ENCODE measurements at regions not wholly inside any gene's neighbourhood (a gene's known extent, or its start where the extent isn't known, plus 50 kb on each side); places are given as distances from the start of the nearest gene placed in this dataset.

- CTCF ChIA-PET: interaction anchor here (0.7 to 1.7 kb wide), 8 partner anchors 9 to 51 kb away, joined by 3 to 6 read pairs (median 4); no protein-coding TSS in a partner anchor
- TF ChIP-seq CTCF (IDR thresholded peaks at IDR 0.05; ENCODE audit: control extremely low read depth, extremely low read depth, low read depth, missing control alignments): no peak
- POLR2A ChIA-PET: no interaction called here
- DNase-seq (ENCODE audit: extremely low spot score): no peak
These were observed 84.7 kb upstream of the PHACTR3 start for GRCh38 chr20:59519707-59520014.

- TF ChIP-seq CTCF (IDR thresholded peaks at IDR 0.05; ENCODE audit: control extremely low read depth, extremely low read depth, low read depth, missing control alignments): no peak
- CTCF ChIA-PET: interaction anchor here (0.9 kb wide), 1 partner anchor 16 kb away, joined by 3 read pairs; no protein-coding TSS in a partner anchor
- DNase-seq (ENCODE audit: extremely low spot score): no peak
- POLR2A ChIA-PET: no interaction called here
These were observed 83.5 kb upstream of the PHACTR3 start for GRCh38 chr20:59520814-59521213.

- CTCF ChIA-PET: interaction anchor here (1.1 kb wide), 2 partner anchors 20 to 30 kb away, joined by 3 read pairs; no protein-coding TSS in a partner anchor
- peak; percentile 57 for DNase-seq (ENCODE audit: extremely low spot score)
- POLR2A ChIA-PET: no interaction called here
- peak; percentile 76 for TF ChIP-seq CTCF (IDR thresholded peaks at IDR 0.05; ENCODE audit: control extremely low read depth, extremely low read depth, low read depth, missing control alignments)
These were observed 78.7 kb upstream of the PHACTR3 start for GRCh38 chr20:59525500-59526241.

- CTCF ChIA-PET: interaction anchor here (0.8 to 1.3 kb wide), 3 partner anchors 12 to 34 kb away, joined by 3 to 4 read pairs (median 3); no protein-coding TSS in a partner anchor
- TF ChIP-seq CTCF (IDR thresholded peaks at IDR 0.05; ENCODE audit: control extremely low read depth, extremely low read depth, low read depth, missing control alignments): no peak
- DNase-seq (ENCODE audit: extremely low spot score): no peak
- POLR2A ChIA-PET: no interaction called here
These were observed 77.8 kb upstream of the PHACTR3 start for GRCh38 chr20:59526242-59527225.

GRCh38 chr20:59530782-59531181, 73.6 kb upstream of the PHACTR3 start:
- DNase-seq (ENCODE audit: extremely low spot score): no peak
- ChIA-PET POLR2A (no interaction called here), CTCF (interaction anchor here (1.1 kb wide), 1 partner anchor 11 kb away, joined by 5 read pairs; no protein-coding TSS in a partner anchor)
- TF ChIP-seq CTCF (IDR thresholded peaks at IDR 0.05; ENCODE audit: control extremely low read depth, extremely low read depth, low read depth, missing control alignments): no peak

GRCh38 chr20:59537991-59538390, 66.3 kb upstream of the PHACTR3 start:
- CTCF ChIA-PET: interaction anchor here (1.6 kb wide), 1 partner anchor 11 kb away, joined by 3 read pairs; no protein-coding TSS in a partner anchor
- no peak for DNase-seq (ENCODE audit: extremely low spot score)
- POLR2A ChIA-PET: no interaction called here
- TF ChIP-seq CTCF (IDR thresholded peaks at IDR 0.05; ENCODE audit: control extremely low read depth, extremely low read depth, low read depth, missing control alignments): no peak

All from GM10248 (cell line).